Astrocyte (in vitro differentiated cells and primary cell): ENCODE measurements at regions not wholly inside any gene's neighbourhood (a gene's known extent, or its start where the extent isn't known, plus 50 kb on each side); places are given as distances from the start of the nearest gene placed in this dataset.

Experiments
- CTCF ChIP-seq: IDR thresholded peaks from 2 replicates; pipeline ENCODE4 v1.5.1; 2011; ENCODE audit warnings: low read depth, mild to moderate bottlenecking, inconsistent platforms, low read length, moderate library complexity; ENCODE audit not compliant: insufficient read depth
- EZH2 ChIP-seq: IDR thresholded peaks from 2 replicates; pipeline ENCODE4 v1.6.1; 2012; ENCODE audit warnings: mild to moderate bottlenecking, low read length, inconsistent platforms; ENCODE audit not compliant: insufficient read depth

GRCh38 chr6:26216886-26217713, 129.9 kb downstream of the HFE start:
- TF ChIP-seq CTCF (peak; percentile 18), EZH2 (no peak)
